Calu3 (cell line): ENCODE measurements at regions not wholly inside any gene's neighbourhood (a gene's known extent, or its start where the extent isn't known, plus 50 kb on each side); places are given as distances from the start of the nearest gene placed in this dataset.

ENCODE experiments used
- BruUV-seq: library from RNA; stranded (reverse); fragments of 400-500 nt; replicated peaks from 2 replicates; lab custom pipeline; 2021; lab: Mats Ljungman, UMichigan
- CTCF ChIA-PET: fragments of 300-600 bp; sonication (Branson Sonifier 250); formaldehyde crosslinking; loops from one replicate; lab custom pipeline; 2022; ENCODE audit warnings: antibody characterized with exemption; lab: Charles Lee
- DNase-seq: peaks from one replicate; pipeline ENCODE4 v3.0.0; 2022
- H3K27ac Mint-ChIP-seq: one replicate; pipeline ENCODE4 v1.8.0; 2022; ENCODE audit warnings: mixed read lengths; ENCODE audit not compliant: unreplicated experiment
- H3K27me3 Mint-ChIP-seq: one replicate; pipeline ENCODE4 v1.8.0; 2022; ENCODE audit warnings: mixed read lengths; ENCODE audit not compliant: unreplicated experiment
- H3K36me3 Mint-ChIP-seq: one replicate; pipeline ENCODE4 v1.8.0; 2022; ENCODE audit warnings: mild to moderate bottlenecking, moderate library complexity, mixed read lengths; ENCODE audit not compliant: insufficient read depth, unreplicated experiment
- H3K4me1 Mint-ChIP-seq: one replicate; pipeline ENCODE4 v1.8.0; 2022; ENCODE audit warnings: mild to moderate bottlenecking, low read depth, mixed read lengths; ENCODE audit not compliant: unreplicated experiment
- H3K4me3 Mint-ChIP-seq: one replicate; pipeline ENCODE4 v1.8.0; 2022; ENCODE audit warnings: mild to moderate bottlenecking, low read depth, moderate library complexity, mixed read lengths; ENCODE audit not compliant: unreplicated experiment
- H3K9me3 Mint-ChIP-seq: one replicate; pipeline ENCODE4 v1.8.0; 2022; ENCODE audit warnings: low read depth, mixed read lengths; ENCODE audit not compliant: unreplicated experiment
- CTCF ChIP-seq: fragments of 200-600 bp; IDR thresholded peaks from one replicate; pipeline ENCODE4 v1.8.0; 2022; ENCODE audit warnings: antibody characterized with exemption; ENCODE audit not compliant: unreplicated experiment
- intact Hi-C: fragments of 100-400 bp; cut with micrococcal nuclease; formaldehyde crosslinking; loops from one replicate; pipeline ENCODE4 v1.10.0; 2022; ENCODE audit not compliant: unreplicated experiment

DNA sequence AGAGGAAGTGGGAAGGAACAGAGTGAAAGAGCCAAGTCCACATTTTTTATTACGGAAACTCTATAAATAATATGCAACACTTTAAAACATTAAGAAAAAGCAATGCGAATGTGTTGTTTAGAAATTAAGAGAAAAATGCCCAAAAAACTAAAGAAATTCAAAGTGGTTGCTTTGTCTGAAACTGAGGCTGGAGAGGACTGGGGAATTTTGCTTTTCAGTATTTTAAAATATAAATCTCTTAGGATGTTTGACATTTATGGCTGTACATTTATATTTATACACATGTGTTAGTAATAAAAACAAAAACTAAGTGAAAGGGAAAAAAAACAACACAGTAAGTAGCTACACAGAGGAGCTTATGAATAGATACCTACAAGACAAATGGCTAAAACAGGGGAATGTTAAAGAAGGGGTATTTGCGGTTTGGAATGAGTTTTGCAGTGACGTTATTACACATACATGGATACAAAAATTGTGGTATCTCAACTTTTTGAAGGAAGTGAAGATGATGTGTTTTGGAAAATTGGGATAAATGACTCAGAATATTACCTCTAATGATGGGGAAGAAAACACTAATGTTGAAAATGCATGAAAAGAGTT is 97.0 kb upstream of the DRD2 start:
- Mint-ChIP-seq H3K9me3 (no peaks in the 10 kb centered on the region), H3K4me3 (no peak overlapping the region), H3K27me3 (peaks cover 1% of the 10 kb centered on the region), H3K36me3 (no peaks in the 10 kb centered on the region), H3K27ac (no peak overlapping the region), H3K4me1 (peaks cover 10% of the 10 kb centered on the region)
- CTCF ChIA-PET = no interaction called here
- no TSS peak for BruUV-seq
- TF ChIP-seq CTCF = no peak
- intact Hi-C loops = no loop called here
- no peak for DNase-seq

GRCh38 chr11:113571531-113571930 is 96.3 kb upstream of the DRD2 start:
- intact Hi-C loops = no loop called here
- TF ChIP-seq CTCF = no peak
- Mint-ChIP-seq H3K4me3 (no peak overlapping the region), H3K36me3 (no peaks in the 10 kb centered on the region), H3K9me3 (no peaks in the 10 kb centered on the region), H3K27ac (no peak overlapping the region), H3K27me3 (peaks cover 9% of the 10 kb centered on the region), H3K4me1 (peaks cover 8% of the 10 kb centered on the region)
- CTCF ChIA-PET = no interaction called here
- DNase-seq = no peak
- no TSS peak for BruUV-seq

DNA sequence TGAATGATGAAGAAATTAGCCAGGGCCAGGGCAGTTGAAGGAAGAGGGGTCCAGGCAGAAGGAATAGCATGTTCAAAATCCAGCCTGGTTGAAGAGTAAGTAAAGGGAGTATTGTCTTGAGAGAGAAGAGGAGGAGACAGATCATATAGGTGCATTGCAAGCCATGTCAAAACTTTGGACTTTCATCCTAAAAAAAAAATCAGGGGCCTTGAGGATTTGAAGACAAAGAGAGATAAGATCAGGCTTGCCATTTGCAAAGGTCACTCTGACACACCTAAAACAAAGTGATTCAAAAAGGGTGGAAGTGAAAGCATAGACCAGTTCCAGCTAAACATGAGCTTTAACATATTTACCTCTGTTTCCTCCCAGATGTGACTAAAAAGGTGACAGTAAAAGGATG is 95.7 kb upstream of the DRD2 start:
- no peaks in the 10 kb centered on the region for H3K9me3 Mint-ChIP-seq
- CTCF ChIA-PET = no interaction called here

DNA sequence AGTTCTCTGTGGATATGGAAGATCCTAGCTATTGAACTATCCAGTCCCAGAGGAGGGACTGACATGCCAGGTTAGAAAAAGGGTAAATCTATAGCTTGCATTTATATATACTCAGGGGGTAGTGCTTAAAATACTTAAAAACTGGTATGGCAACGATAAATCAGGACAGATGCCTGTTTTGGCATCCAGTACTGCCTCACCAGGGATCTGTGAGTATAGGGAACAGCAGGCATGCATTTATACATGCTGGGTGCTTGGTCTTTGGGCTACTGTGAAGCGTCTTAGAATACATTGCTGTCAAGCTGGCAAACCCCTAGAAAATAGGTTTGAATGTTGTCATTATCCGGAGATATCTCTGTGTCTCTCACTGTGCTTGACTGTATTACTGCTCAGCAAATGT is 94.2 kb upstream of the DRD2 start:
- Mint-ChIP-seq H3K9me3 (no peaks in the 10 kb centered on the region), H3K27ac (no peak overlapping the region), H3K36me3 (no peaks in the 10 kb centered on the region), H3K27me3 (peaks cover 20% of the 10 kb centered on the region), H3K4me1 (peaks cover 8% of the 10 kb centered on the region), H3K4me3 (no peak overlapping the region)
- CTCF ChIA-PET = no interaction called here
- TF ChIP-seq CTCF = no peak
- intact Hi-C loops = no loop called here
- no peak for DNase-seq
- BruUV-seq = no TSS peak

More for the DNA sequence above, 95.7 kb upstream of the DRD2 start:
- no peak overlapping the region for H3K4me3 Mint-ChIP-seq
- BruUV-seq = no TSS peak
- H3K27ac Mint-ChIP-seq = no peak overlapping the region
- no peaks in the 10 kb centered on the region for H3K36me3 Mint-ChIP-seq
- DNase-seq = no peak
- no peak for TF ChIP-seq CTCF
- peaks cover 8% of the 10 kb centered on the region for H3K4me1 Mint-ChIP-seq
- intact Hi-C loops = no loop called here
- H3K27me3 Mint-ChIP-seq = peaks cover 15% of the 10 kb centered on the region
